ENCODE measurements at regions not wholly inside any gene's neighbourhood (a gene's known extent, or its start where the extent isn't known, plus 50 kb on each side); places are given as distances from the start of the nearest gene placed in this dataset.
A peak's percentile ranks its signal among the peaks of the same experiment; 100 is the strongest.

DNA sequence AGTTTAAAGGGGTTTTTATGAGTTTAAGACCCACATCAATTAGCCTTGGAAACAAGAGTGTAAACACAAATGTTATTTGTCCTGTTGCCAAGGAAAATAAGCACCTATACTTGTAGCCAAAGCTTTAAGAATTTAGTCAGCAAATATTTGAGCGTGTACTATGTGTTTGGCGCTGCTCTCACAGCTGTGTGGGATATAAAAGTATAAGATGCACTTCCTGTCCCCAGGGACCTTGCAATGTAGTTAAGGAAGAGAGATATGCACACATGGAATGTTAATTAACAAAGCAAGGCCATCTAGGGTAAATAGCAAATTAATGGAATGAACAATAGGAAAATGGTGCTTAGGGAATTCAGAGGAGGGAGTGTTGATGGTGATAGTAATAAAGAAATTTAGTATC, 134.9 kb upstream of the SRRM4 start:
- Histone ChIP-seq H3K4me1 (ENCODE audit: insufficient read depth, low read length, poor library complexity, severe bottlenecking) (no peaks in the 10 kb centered on the region), H3K36me3 (ENCODE audit: insufficient read depth, low read length) (no peaks in the 10 kb centered on the region), H3K4me2 (ENCODE audit: low read depth, low read length, poor library complexity, severe bottlenecking) (no peak overlapping the region), H3K9me2 (replicated peaks; ENCODE audit: low read depth, low read length) (no peaks in the 10 kb centered on the region), H3K27me3 (ENCODE audit: insufficient read depth, low read length, poor library complexity, severe bottlenecking) (no peaks in the 10 kb centered on the region), H3K79me2 (ENCODE audit: insufficient read depth, low read length) (no peaks in the 10 kb centered on the region), H3K9me3 (ENCODE audit: insufficient read depth, low read depth, low read length) (no peaks in the 10 kb centered on the region), H2AFZ (ENCODE audit: low read length) (no peak overlapping the region), H3F3A (ENCODE audit: low read depth) (no peaks in the 10 kb centered on the region), H3K4me3 (ENCODE audit: low read length, poor library complexity, severe bottlenecking) (no peak overlapping the region), H3K9ac (ENCODE audit: low read depth, low read length, poor library complexity, severe bottlenecking) (no peak overlapping the region), H4K20me1 (ENCODE audit: insufficient read depth, low read length, poor library complexity, severe bottlenecking) (no peaks in the 10 kb centered on the region)
- TF ChIP-seq EZH2phosphoT487 (IDR thresholded peaks at IDR 0.05; ENCODE audit: borderline replicate concordance), result no peak
- TF ChIP-seq, protein P1, sequence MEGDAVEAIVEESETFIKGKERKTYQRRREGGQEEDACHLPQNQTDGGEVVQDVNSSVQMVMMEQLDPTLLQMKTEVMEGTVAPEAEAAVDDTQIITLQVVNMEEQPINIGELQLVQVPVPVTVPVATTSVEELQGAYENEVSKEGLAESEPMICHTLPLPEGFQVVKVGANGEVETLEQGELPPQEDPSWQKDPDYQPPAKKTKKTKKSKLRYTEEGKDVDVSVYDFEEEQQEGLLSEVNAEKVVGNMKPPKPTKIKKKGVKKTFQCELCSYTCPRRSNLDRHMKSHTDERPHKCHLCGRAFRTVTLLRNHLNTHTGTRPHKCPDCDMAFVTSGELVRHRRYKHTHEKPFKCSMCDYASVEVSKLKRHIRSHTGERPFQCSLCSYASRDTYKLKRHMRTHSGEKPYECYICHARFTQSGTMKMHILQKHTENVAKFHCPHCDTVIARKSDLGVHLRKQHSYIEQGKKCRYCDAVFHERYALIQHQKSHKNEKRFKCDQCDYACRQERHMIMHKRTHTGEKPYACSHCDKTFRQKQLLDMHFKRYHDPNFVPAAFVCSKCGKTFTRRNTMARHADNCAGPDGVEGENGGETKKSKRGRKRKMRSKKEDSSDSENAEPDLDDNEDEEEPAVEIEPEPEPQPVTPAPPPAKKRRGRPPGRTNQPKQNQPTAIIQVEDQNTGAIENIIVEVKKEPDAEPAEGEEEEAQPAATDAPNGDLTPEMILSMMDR (conservative IDR thresholded peaks at IDR 0.05; ENCODE audit: low read length), result no peak

DNA sequence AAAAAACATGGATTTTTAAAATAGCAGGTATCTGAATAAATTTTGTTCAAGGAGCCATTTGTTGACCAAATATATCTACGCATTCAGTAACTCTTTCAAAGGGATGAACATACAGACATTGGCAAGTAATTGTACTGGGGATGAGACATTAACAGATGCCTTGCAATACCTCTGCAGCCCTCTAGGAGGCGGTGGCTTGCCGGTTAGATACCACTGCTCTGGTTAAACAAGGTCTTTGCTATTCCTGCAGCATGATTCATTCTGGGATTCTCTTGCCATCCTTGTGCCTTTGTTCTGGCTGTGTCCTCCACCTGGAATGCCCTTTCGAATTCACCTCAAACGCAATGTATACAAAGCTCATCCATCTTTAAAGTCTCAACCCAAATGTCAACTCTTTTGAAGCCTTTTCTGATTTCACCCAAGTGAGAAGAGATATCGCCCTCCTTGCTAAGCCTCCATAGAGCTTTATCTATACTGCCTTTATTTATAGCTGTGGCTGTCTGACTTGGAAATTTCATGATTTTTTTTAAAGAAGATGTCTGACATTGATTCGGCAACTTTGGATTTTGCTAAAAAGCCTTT, 131.0 kb upstream of the SRRM4 start:
- Histone ChIP-seq H3K4me3 (ENCODE audit: low read length, poor library complexity, severe bottlenecking) (no peak overlapping the region), H3F3A (ENCODE audit: low read depth) (no peaks in the 10 kb centered on the region), H3K36me3 (ENCODE audit: insufficient read depth, low read length) (no peaks in the 10 kb centered on the region), H3K9ac (ENCODE audit: low read depth, low read length, poor library complexity, severe bottlenecking) (no peak overlapping the region), H3K4me2 (ENCODE audit: low read depth, low read length, poor library complexity, severe bottlenecking) (no peak overlapping the region), H3K9me2 (replicated peaks; ENCODE audit: low read depth, low read length) (no peaks in the 10 kb centered on the region), H2AFZ (ENCODE audit: low read length) (no peak overlapping the region), H3K9me3 (ENCODE audit: insufficient read depth, low read depth, low read length) (no peaks in the 10 kb centered on the region), H3K4me1 (ENCODE audit: insufficient read depth, low read length, poor library complexity, severe bottlenecking) (no peaks in the 10 kb centered on the region), H3K27me3 (ENCODE audit: insufficient read depth, low read length, poor library complexity, severe bottlenecking) (no peaks in the 10 kb centered on the region), H3K79me2 (ENCODE audit: insufficient read depth, low read length) (no peaks in the 10 kb centered on the region), H4K20me1 (ENCODE audit: insufficient read depth, low read length, poor library complexity, severe bottlenecking) (no peaks in the 10 kb centered on the region)
- TF ChIP-seq EZH2phosphoT487 (IDR thresholded peaks at IDR 0.05; ENCODE audit: borderline replicate concordance), result no peak
- TF ChIP-seq, protein P1 (conservative IDR thresholded peaks at IDR 0.05; ENCODE audit: low read length), result peak; percentile 80

DNA sequence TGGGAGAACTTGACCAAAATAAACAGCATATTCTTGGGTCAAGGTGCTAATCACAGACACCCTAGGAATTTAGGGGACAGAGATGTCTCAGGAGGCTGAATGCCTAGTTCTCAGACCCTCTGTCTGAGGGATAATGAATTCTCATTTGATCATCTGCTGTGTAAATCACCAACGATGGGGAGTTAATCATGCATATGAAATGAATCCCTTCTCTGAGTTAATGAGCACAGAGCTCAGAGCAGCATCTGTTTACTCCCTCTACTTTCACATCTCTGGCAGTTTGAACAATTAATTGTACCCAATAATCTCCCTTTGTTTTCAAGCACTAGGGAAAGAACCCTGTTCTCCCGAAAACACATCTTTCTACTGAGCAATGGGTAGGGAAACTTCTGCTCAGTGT, 129.4 kb upstream of the SRRM4 start:
- H4K20me1 ChIP-seq (ENCODE audit: insufficient read depth, low read length, poor library complexity, severe bottlenecking), result no peaks in the 10 kb centered on the region
- H3K79me2 ChIP-seq (ENCODE audit: insufficient read depth, low read length), result no peaks in the 10 kb centered on the region
- no peak overlapping the region for H3K4me2 ChIP-seq (ENCODE audit: low read depth, low read length, poor library complexity, severe bottlenecking)
- H3K9me2 ChIP-seq (replicated peaks; ENCODE audit: low read depth, low read length), result no peaks in the 10 kb centered on the region
- TF ChIP-seq, protein P1 (conservative IDR thresholded peaks at IDR 0.05; ENCODE audit: low read length), result no peak
- no peak for TF ChIP-seq EZH2phosphoT487 (IDR thresholded peaks at IDR 0.05; ENCODE audit: borderline replicate concordance)
- H3K27me3 ChIP-seq (ENCODE audit: insufficient read depth, low read length, poor library complexity, severe bottlenecking), result no peaks in the 10 kb centered on the region
- no peak overlapping the region for H3K9ac ChIP-seq (ENCODE audit: low read depth, low read length, poor library complexity, severe bottlenecking)
- no peaks in the 10 kb centered on the region for H3K9me3 ChIP-seq (ENCODE audit: insufficient read depth, low read depth, low read length)
- no peak overlapping the region for H2AFZ ChIP-seq (ENCODE audit: low read length)
- no peaks in the 10 kb centered on the region for H3K36me3 ChIP-seq (ENCODE audit: insufficient read depth, low read length)
- H3K4me3 ChIP-seq (ENCODE audit: low read length, poor library complexity, severe bottlenecking), result no peak overlapping the region
- no peaks in the 10 kb centered on the region for H3K4me1 ChIP-seq (ENCODE audit: insufficient read depth, low read length, poor library complexity, severe bottlenecking)
- no peaks in the 10 kb centered on the region for H3F3A ChIP-seq (ENCODE audit: low read depth)
